ENCODE measurements at regions not wholly inside any gene's neighbourhood (a gene's known extent, or its start where the extent isn't known, plus 50 kb on each side); places are given as distances from the start of the nearest gene placed in this dataset.
"Not testable (repeated sequence)": the region's sequence is repeated elsewhere in the genome, so short reads cannot be mapped to it uniquely, and the experiment has no call there.

GRCh38 chr1:81178431-81179093, 622.2 kb upstream of the ADGRL2 start:
- H3K23me2 ChIP-seq (ENCODE audit: low read depth, low read length); H3K9ac ChIP-seq (replicated peaks in 1 of 4; ENCODE audit: extremely low read depth in 1 of 4, low read depth in 3 of 4, low read length in 3 of 4); H3K4me2 ChIP-seq (ENCODE audit: insufficient read depth in 1 of 2, low read depth in 2 of 2, low read length in 2 of 2); H3K4ac ChIP-seq (replicated peaks; ENCODE audit: insufficient read length, low read depth, low read length); H3K23ac ChIP-seq (ENCODE audit: insufficient read length); H2BK120ac ChIP-seq (replicated peaks; ENCODE audit: low read depth, low read length); H3K79me1 ChIP-seq (ENCODE audit: low read depth, low read length); H3K56ac ChIP-seq (replicated peaks; ENCODE audit: insufficient read length, low read depth, low read length); POLR2A ChIA-PET (ENCODE audit: partially characterized antibody); H3K27me3 ChIP-seq (replicated peaks in 1 of 4; ENCODE audit: control insufficient read depth in 3 of 4, extremely low read depth in 1 of 4, insufficient read depth in 3 of 4, low read length in 3 of 4); H2BK12ac ChIP-seq (ENCODE audit: low read depth, low read length); H4K5ac ChIP-seq (ENCODE audit: insufficient read length, low read depth, low read length); H3K14ac ChIP-seq (ENCODE audit: insufficient read length); H3K4me3 ChIP-seq (ENCODE audit: extremely low read depth in 1 of 4, insufficient read depth in 2 of 4, low read depth in 3 of 4, low read length in 4 of 4); H2AK5ac ChIP-seq (ENCODE audit: low read depth, low read length); H3K79me2 ChIP-seq (ENCODE audit: control insufficient read depth in 1 of 2, insufficient read depth in 2 of 2, low read length in 2 of 2); H2BK15ac ChIP-seq (ENCODE audit: low read length); H2BK20ac ChIP-seq (ENCODE audit: low read length); H3K27ac ChIP-seq (ENCODE audit: low read depth, low read length); H2AFZ ChIP-seq (ENCODE audit: low read length); DNase-seq (ENCODE audit: low read depth in 1 of 2, low spot score in 2 of 2); FAIRE-seq; H3K36me3 ChIP-seq (ENCODE audit: control insufficient read depth in 2 of 4, insufficient read depth in 4 of 4, low read length in 3 of 4); H4K20me1 ChIP-seq (replicated peaks in 1 of 2; ENCODE audit: control insufficient read depth in 1 of 2, insufficient read depth in 2 of 2, low read length in 2 of 2); H2BK5ac ChIP-seq (ENCODE audit: low read depth, low read length); H4K91ac ChIP-seq (replicated peaks; ENCODE audit: insufficient read length, low read length); CTCF ChIA-PET (ENCODE audit: partially characterized antibody); H4K8ac ChIP-seq (ENCODE audit: extremely low read depth, insufficient read depth, low read length); H3K4me1 ChIP-seq (replicated peaks in 1 of 4; ENCODE audit: control insufficient read depth in 3 of 4, insufficient read depth in 4 of 4, low read length in 3 of 4); H3K18ac ChIP-seq (ENCODE audit: extremely low read depth, low read length): not testable (repeated sequence)
- WGBS, 2 experiments (ENCODE audit: extremely low coverage in 1 of 2, insufficient coverage in 1 of 2, insufficient read length in 1 of 2, insufficient replicate concordance in 2 of 2, low coverage in 1 of 2, low lambda C conversion rate in 2 of 2, missing lambda C conversion rate in 1 of 2) = 94% methylated on average over 16 of the region's 30 CpGs; no CpG with 5 or more reads in 1 of the 2 experiments
- H3K9me3 ChIP-seq (ENCODE audit: insufficient read depth in 2 of 2, low read depth in 1 of 2, low read length in 1 of 2) = peaks cover 8 to 13% of the 10 kb centered on the region in 2 experiments

Measured in H1 (cell line).